H1 (cell line): ENCODE measurements at regions not wholly inside any gene's neighbourhood (a gene's known extent, or its start where the extent isn't known, plus 50 kb on each side); places are given as distances from the start of the nearest gene placed in this dataset.
A peak's percentile ranks its signal among the peaks of the same experiment; 100 is the strongest.

Experiments
- CTCF ChIA-PET: fragments of 300-600 bp; sonication (Branson Sonifier 250); formaldehyde crosslinking; loops from one replicate; lab custom pipeline; 2021; ENCODE audit not compliant: partially characterized antibody; lab: Charles Lee
- POLR2A ChIA-PET: fragments of 300-600 bp; sonication (Branson Sonifier 250); formaldehyde crosslinking; loops from one replicate; lab custom pipeline; 2021; ENCODE audit warnings: inconsistent platforms; ENCODE audit not compliant: partially characterized antibody; lab: Charles Lee
- DNase-seq, 2 experiments: peaks; one replicate each; pipeline versions ENCODE4 v3.0.0 to v3.0.0-alpha.2; 2010 to 2022; ENCODE audit warnings: low spot score in 2 of 2, low read depth in 1 of 2, mixed read lengths in 1 of 2
- FAIRE-seq: peaks from 2 replicates; lab custom pipeline; 2011; peaks lifted over from hg19 to GRCh38; lab: Jason Lieb, UNC
- H2AFZ ChIP-seq: 2 replicates; pipeline ENCODE4 v1.8.1; 2012; ENCODE audit warnings: low read length, inconsistent platforms
- H2AK5ac ChIP-seq: 2 replicates; pipeline ENCODE4 v1.6.1; 2013; ENCODE audit warnings: low read depth, low read length
- H2BK120ac ChIP-seq: replicated peaks from 2 replicates; pipeline ENCODE3; 2013; ENCODE audit warnings: low read depth, low read length, inconsistent platforms
- H2BK12ac ChIP-seq: 2 replicates; pipeline ENCODE4 v1.6.1; 2013; ENCODE audit warnings: low read depth, low read length
- H2BK15ac ChIP-seq: 2 replicates; pipeline ENCODE4 v1.6.1; 2013; ENCODE audit warnings: low read length
- H2BK20ac ChIP-seq: 2 replicates; pipeline ENCODE4 v1.6.1; 2013; ENCODE audit warnings: low read length
- H2BK5ac ChIP-seq: 2 replicates; pipeline ENCODE4 v1.6.1; 2013; ENCODE audit warnings: low read depth, low read length
- H3K14ac ChIP-seq: 2 replicates; pipeline ENCODE4 v1.6.1; 2013; ENCODE audit warnings: inconsistent platforms; ENCODE audit not compliant: insufficient read length
- H3K18ac ChIP-seq: 2 replicates; pipeline ENCODE4 v1.6.1; 2013; ENCODE audit warnings: low read length; ENCODE audit errors: extremely low read depth
- H3K23ac ChIP-seq: 2 replicates; pipeline ENCODE4 v1.6.1; 2013; ENCODE audit warnings: inconsistent platforms; ENCODE audit not compliant: insufficient read length
- H3K23me2 ChIP-seq: 2 replicates; pipeline ENCODE4 v1.6.1; 2013; ENCODE audit warnings: low read depth, low read length
- H3K27ac ChIP-seq: 2 replicates; pipeline ENCODE4 v1.6.1; 2011; ENCODE audit warnings: low read depth, low read length, inconsistent platforms
- H3K27me3 ChIP-seq, 4 experiments: replicated peaks in 1 of 4; 1 replicate in 1 of 4; 2 replicates in 3 of 4; pipeline versions ENCODE4 v1.6.1 to v1.8.1; 2011 to 2013; ENCODE audit warnings: low read length in 3 of 4, mild to moderate bottlenecking in 3 of 4, inconsistent platforms in 2 of 4, mixed read lengths in 2 of 4, moderate library complexity in 1 of 4; ENCODE audit not compliant: control insufficient read depth in 3 of 4, insufficient read depth in 3 of 4; ENCODE audit errors: extremely low read depth in 1 of 4
- H3K36me3 ChIP-seq, 4 experiments: 2 replicates each; pipeline versions ENCODE4 v1.6.1 to v1.8.1; 2011 to 2013; ENCODE audit warnings: mild to moderate bottlenecking in 4 of 4, low read length in 3 of 4, moderate library complexity in 2 of 4, control low read depth in 1 of 4, inconsistent platforms in 1 of 4; ENCODE audit not compliant: insufficient read depth in 4 of 4, control insufficient read depth in 2 of 4
- H3K4ac ChIP-seq: replicated peaks from 2 replicates; pipeline ENCODE3; 2013; ENCODE audit warnings: low read length, low read depth, mixed read lengths, inconsistent platforms; ENCODE audit not compliant: insufficient read length
- H3K4me1 ChIP-seq, 4 experiments: replicated peaks in 1 of 4; 1 replicate in 1 of 4; 2 replicates in 3 of 4; pipeline versions ENCODE4 v1.6.1 to v1.8.1; 2011 to 2013; ENCODE audit warnings: low read length in 3 of 4, inconsistent platforms in 2 of 4, mixed read lengths in 1 of 4; ENCODE audit not compliant: insufficient read depth in 4 of 4, control insufficient read depth in 3 of 4
- H3K4me2 ChIP-seq, 2 experiments: 2 replicates each; pipeline versions ENCODE4 v1.6.1 to v1.8.1; 2011 to 2013; ENCODE audit warnings: low read depth in 2 of 2, low read length in 2 of 2, control low read depth in 1 of 2, inconsistent platforms in 1 of 2, mild to moderate bottlenecking in 1 of 2; ENCODE audit not compliant: insufficient read depth in 1 of 2
- H3K4me3 ChIP-seq, 4 experiments: fragments of 200-600, 300-600 bp in 1 of 4; sonication (generic), shearing (Covaris generic), sonication (Bioruptor Twin) in 1 of 4; 2 replicates each; pipeline versions ENCODE4 v1.5.1 to v1.8.1; 2011 to 2016; ENCODE audit warnings: low read length in 4 of 4, low read depth in 3 of 4, control low read depth in 2 of 4, inconsistent platforms in 2 of 4, mild to moderate bottlenecking in 2 of 4, mixed read lengths in 1 of 4, moderate library complexity in 1 of 4; ENCODE audit not compliant: insufficient read depth in 2 of 4; ENCODE audit errors: extremely low read depth in 1 of 4
- H3K56ac ChIP-seq: replicated peaks from 2 replicates; pipeline ENCODE3; 2013; ENCODE audit warnings: low read depth, mild to moderate bottlenecking, mixed read lengths, low read length, inconsistent platforms; ENCODE audit not compliant: insufficient read length
- H3K79me1 ChIP-seq: 2 replicates; pipeline ENCODE4 v1.6.1; 2013; ENCODE audit warnings: low read depth, low read length, control low read depth
- H3K79me2 ChIP-seq, 2 experiments: 2 replicates each; pipeline versions ENCODE4 v1.6.1 to v1.8.1; 2012 to 2013; ENCODE audit warnings: low read length in 2 of 2, mild to moderate bottlenecking in 2 of 2, inconsistent platforms in 1 of 2; ENCODE audit not compliant: insufficient read depth in 2 of 2, control insufficient read depth in 1 of 2
- H3K9ac ChIP-seq, 4 experiments: replicated peaks in 1 of 4; 1 replicate in 1 of 4; 2 replicates in 3 of 4; pipeline versions ENCODE4 v1.6.1 to v1.8.1; 2011 to 2013; ENCODE audit warnings: low read depth in 3 of 4, low read length in 3 of 4, control low read depth in 2 of 4, mild to moderate bottlenecking in 2 of 4, moderate library complexity in 2 of 4, inconsistent platforms in 1 of 4; ENCODE audit errors: extremely low read depth in 1 of 4
- H3K9me3 ChIP-seq, 2 experiments: 2 replicates each; pipeline versions ENCODE4 v1.6.1 to v1.8.1; 2012 to 2013; ENCODE audit warnings: mild to moderate bottlenecking in 2 of 2, moderate library complexity in 2 of 2, control low read depth in 1 of 2, inconsistent platforms in 1 of 2, low read depth in 1 of 2, low read length in 1 of 2, mixed read lengths in 1 of 2; ENCODE audit not compliant: insufficient read depth in 2 of 2
- H4K20me1 ChIP-seq, 2 experiments: replicated peaks in 1 of 2; 2 replicates each; pipeline versions ENCODE3 to v1.8.1; 2011 to 2013; ENCODE audit warnings: inconsistent platforms in 2 of 2, low read length in 2 of 2, mild to moderate bottlenecking in 1 of 2; ENCODE audit not compliant: insufficient read depth in 2 of 2, control insufficient read depth in 1 of 2
- H4K5ac ChIP-seq: 2 replicates; pipeline ENCODE4 v1.6.1; 2013; ENCODE audit warnings: low read length, low read depth, mixed read lengths, inconsistent platforms; ENCODE audit not compliant: insufficient read length
- H4K8ac ChIP-seq: 2 replicates; pipeline ENCODE4 v1.8.0; 2013; ENCODE audit warnings: mild to moderate bottlenecking, moderate library complexity, low read length, inconsistent platforms; ENCODE audit not compliant: insufficient read depth; ENCODE audit errors: extremely low read depth
- H4K91ac ChIP-seq: replicated peaks from 2 replicates; pipeline ENCODE3; 2013; ENCODE audit warnings: low read length, mixed read lengths, inconsistent platforms; ENCODE audit not compliant: insufficient read length
- CTCF ChIP-seq, 3 experiments: IDR thresholded peaks; 1 replicate in 2 of 3; 2 replicates in 1 of 3; pipeline versions ENCODE4 v1.5.1 to v1.6.1; 2011; ENCODE audit warnings: low read length in 3 of 3, mild to moderate bottlenecking in 3 of 3, inconsistent platforms in 2 of 3, low read depth in 1 of 3, moderate library complexity in 1 of 3; ENCODE audit not compliant: insufficient read depth in 1 of 3; ENCODE audit errors: control extremely low read depth in 1 of 3
- RAD21 ChIP-seq, 2 experiments: IDR thresholded peaks in 1 of 2; conservative IDR thresholded peaks in 1 of 2; 2 replicates each; pipeline ENCODE4 v1.6.1; 2011; ENCODE audit warnings: low read depth in 2 of 2, low read length in 2 of 2, improper control_type of control experiment in 1 of 2, inconsistent platforms in 1 of 2, mild to moderate bottlenecking in 1 of 2, moderate library complexity in 1 of 2
- RBBP5 ChIP-seq: IDR thresholded peaks from 2 replicates; pipeline ENCODE4 v1.7.1; 2012; ENCODE audit warnings: low read depth, mild to moderate bottlenecking, inconsistent platforms, low read length, moderate library complexity, borderline replicate concordance
- WGBS, 2 experiments: shearing (Covaris generic) in 1 of 2; methylation state at CpG; one replicate each; pipeline versions ENCODE4 v1.1.6 to v1.1.7; 2013 to 2015; ENCODE audit warnings: low lambda C conversion rate in 2 of 2, mixed read lengths in 2 of 2, inconsistent platforms in 1 of 2, low coverage in 1 of 2, missing lambda C conversion rate in 1 of 2; ENCODE audit not compliant: insufficient replicate concordance in 2 of 2, insufficient coverage in 1 of 2, insufficient read length in 1 of 2; ENCODE audit errors: extremely low coverage in 1 of 2, missing lambda C conversion rate in 1 of 2; 5-methylcytosine and 5-hydroxymethylcytosine counted together

- ChIA-PET CTCF (interaction anchor here (0.8 to 6.5 kb wide), 25 partner anchors 9 to 518 kb away, joined by 3 to 84 read pairs (median 5); partner anchors contain the start of gene DNAH7), POLR2A (no interaction called here)
- no peak overlapping the region for H3K18ac ChIP-seq
- H3K79me1 ChIP-seq: no peaks in the 10 kb centered on the region
- no peak overlapping the region for H3K56ac ChIP-seq
- H4K5ac ChIP-seq: no peak overlapping the region
- peak; percentile 62 to 65 for TF ChIP-seq RAD21 (IDR thresholded peaks at IDR 0.05 in 1 of 2, conservative IDR thresholded peaks at IDR 0.05 in 1 of 2; ENCODE audit: low read depth in 2 of 2, low read length in 2 of 2)
- TF ChIP-seq CTCF (IDR thresholded peaks at IDR 0.05; ENCODE audit: control extremely low read depth in 1 of 3, insufficient read depth in 1 of 3, low read depth in 1 of 3, low read length in 3 of 3): peak in 2 of 3 experiments; percentile 50 to 55; a peak in 2 of 4 replicates
- no peak for TF ChIP-seq RBBP5
- 36% methylated on average over 2 of the region's 2 CpGs; no CpG with 5 or more reads in 1 of the 2 experiments for WGBS, 2 experiments
- no peaks in the 10 kb centered on the region for H3K4me1 ChIP-seq
- H2BK15ac ChIP-seq: no peak overlapping the region
- no peak overlapping the region for H3K4ac ChIP-seq
- no peaks in the 10 kb centered on the region for H3K79me2 ChIP-seq
- H3K27ac ChIP-seq: no peak overlapping the region
- no peaks in the 10 kb centered on the region for H3K36me3 ChIP-seq
- no peak overlapping the region for H4K8ac ChIP-seq
- H3K23ac ChIP-seq: no peak overlapping the region
- no peak overlapping the region for H3K4me2 ChIP-seq
- no peak overlapping the region for H2AFZ ChIP-seq
- H4K91ac ChIP-seq: no peak overlapping the region
- H2BK5ac ChIP-seq: no peak overlapping the region
- no peak overlapping the region for H3K4me3 ChIP-seq
- no peak overlapping the region for H2BK120ac ChIP-seq
- H2BK20ac ChIP-seq: no peak overlapping the region
- no peaks in the 10 kb centered on the region for H3K27me3 ChIP-seq
- H2AK5ac ChIP-seq: no peak overlapping the region
- H2BK12ac ChIP-seq: no peak overlapping the region
- no peak overlapping the region for H3K9ac ChIP-seq
- FAIRE-seq (peak; percentile 79), DNase-seq (no peak)
- no peaks in the 10 kb centered on the region for H4K20me1 ChIP-seq
- no peaks in the 10 kb centered on the region for H3K9me3 ChIP-seq
- no peak overlapping the region for H3K14ac ChIP-seq
- no peaks in the 10 kb centered on the region for H3K23me2 ChIP-seq
Observed at GRCh38 chr2:196277002-196277401, 105.6 kb upstream of the STK17B start.
